Right kidney (tissue), 1 donor: ENCODE measurements at regions not wholly inside any gene's neighbourhood (a gene's known extent, or its start where the extent isn't known, plus 50 kb on each side); places are given as distances from the start of the nearest gene placed in this dataset.

Experiments
- DNase-seq: peaks from one replicate; pipeline ENCODE4 v3.0.0-alpha.2; 2016

GRCh38 chr6:48057601-48058000 is 53.4 kb downstream of the PTCHD4 start:
- DNase-seq: no peak

GRCh38 chr6:48048451-48049146 is 62.4 kb downstream of the PTCHD4 start:
- no peak for DNase-seq

GRCh38 chr6:48041894-48042293 is 69.1 kb downstream of the PTCHD4 start:
- DNase-seq: no peak

- no peak for DNase-seq
These were observed 73.1 kb downstream of the PTCHD4 start for GRCh38 chr6:48037946-48038345.

GRCh38 chr6:48036316-48036715 is 74.7 kb downstream of the PTCHD4 start:
- DNase-seq: no peak

- DNase-seq: no peak
These were observed 78.8 kb downstream of the PTCHD4 start for GRCh38 chr6:48032151-48032550.

- DNase-seq: no peak
These were observed 79.3 kb downstream of the PTCHD4 start for GRCh38 chr6:48031711-48032110.

GRCh38 chr6:48027704-48028435 is 83.1 kb downstream of the PTCHD4 start:
- no peak for DNase-seq

GRCh38 chr6:48024956-48025355 is 86.0 kb downstream of the PTCHD4 start:
- DNase-seq: no peak

GRCh38 chr6:48021904-48022303 is 89.1 kb downstream of the PTCHD4 start:
- no peak for DNase-seq

GRCh38 chr6:48016020-48016755 is 94.8 kb downstream of the PTCHD4 start:
- no peak for DNase-seq

GRCh38 chr6:47992809-47993208 is 118.2 kb downstream of the PTCHD4 start:
- no peak for DNase-seq

GRCh38 chr6:47983491-47983890 is 127.5 kb downstream of the PTCHD4 start:
- no peak for DNase-seq

GRCh38 chr6:47977314-47977713 is 133.7 kb downstream of the PTCHD4 start:
- DNase-seq: no peak

GRCh38 chr6:47974106-47974505 is 136.9 kb downstream of the PTCHD4 start:
- DNase-seq: no peak

GRCh38 chr6:47970826-47971225 is 140.2 kb downstream of the PTCHD4 start:
- no peak for DNase-seq

- no peak for DNase-seq
These were observed 143.2 kb downstream of the PTCHD4 start for GRCh38 chr6:47967843-47968242.

GRCh38 chr6:47964969-47965368 is 146.0 kb downstream of the PTCHD4 start:
- DNase-seq: no peak

- no peak for DNase-seq
These were observed 158.4 kb downstream of the PTCHD4 start for GRCh38 chr6:47952640-47953039.

- no peak for DNase-seq
These were observed 163.0 kb downstream of the OPN5 start for GRCh38 chr6:47944846-47945245.

GRCh38 chr6:47938405-47938804 is 156.6 kb downstream of the OPN5 start:
- no peak for DNase-seq

GRCh38 chr6:47936820-47937219 is 155.0 kb downstream of the OPN5 start:
- no peak for DNase-seq

- no peak for DNase-seq
These were observed 152.2 kb downstream of the OPN5 start for GRCh38 chr6:47934023-47934422.
